ENCODE measurements at regions not wholly inside any gene's neighbourhood (a gene's known extent, or its start where the extent isn't known, plus 50 kb on each side); places are given as distances from the start of the nearest gene placed in this dataset.

DNA sequence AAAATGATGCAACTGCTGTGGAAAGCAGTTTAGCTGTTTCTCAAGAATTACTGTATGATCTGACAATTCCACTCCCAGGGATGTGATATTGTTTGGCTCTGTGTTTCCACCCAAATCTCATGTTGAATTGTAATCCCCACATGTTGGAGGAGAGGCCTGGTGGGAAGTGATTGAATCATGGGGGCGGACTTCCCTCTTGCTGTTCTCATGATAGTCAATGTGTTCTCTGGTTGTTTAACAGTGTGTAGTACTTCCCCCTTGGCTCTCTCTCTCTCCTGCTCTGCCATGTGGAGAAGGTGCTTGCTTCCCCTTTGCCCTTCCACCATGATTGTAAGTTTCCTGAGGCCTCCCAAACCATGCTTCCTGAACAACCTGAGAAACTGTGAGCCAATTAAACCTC is 93.4 kb upstream of the CPM start:
- no peak for TF ChIP-seq POLR2A (IDR thresholded peaks at IDR 0.05)
- TF ChIP-seq, protein P1, sequence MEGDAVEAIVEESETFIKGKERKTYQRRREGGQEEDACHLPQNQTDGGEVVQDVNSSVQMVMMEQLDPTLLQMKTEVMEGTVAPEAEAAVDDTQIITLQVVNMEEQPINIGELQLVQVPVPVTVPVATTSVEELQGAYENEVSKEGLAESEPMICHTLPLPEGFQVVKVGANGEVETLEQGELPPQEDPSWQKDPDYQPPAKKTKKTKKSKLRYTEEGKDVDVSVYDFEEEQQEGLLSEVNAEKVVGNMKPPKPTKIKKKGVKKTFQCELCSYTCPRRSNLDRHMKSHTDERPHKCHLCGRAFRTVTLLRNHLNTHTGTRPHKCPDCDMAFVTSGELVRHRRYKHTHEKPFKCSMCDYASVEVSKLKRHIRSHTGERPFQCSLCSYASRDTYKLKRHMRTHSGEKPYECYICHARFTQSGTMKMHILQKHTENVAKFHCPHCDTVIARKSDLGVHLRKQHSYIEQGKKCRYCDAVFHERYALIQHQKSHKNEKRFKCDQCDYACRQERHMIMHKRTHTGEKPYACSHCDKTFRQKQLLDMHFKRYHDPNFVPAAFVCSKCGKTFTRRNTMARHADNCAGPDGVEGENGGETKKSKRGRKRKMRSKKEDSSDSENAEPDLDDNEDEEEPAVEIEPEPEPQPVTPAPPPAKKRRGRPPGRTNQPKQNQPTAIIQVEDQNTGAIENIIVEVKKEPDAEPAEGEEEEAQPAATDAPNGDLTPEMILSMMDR (IDR thresholded peaks at IDR 0.05): no peak

Measured in body of pancreas (tissue), 4 donors.